GM21526 (cell line): ENCODE measurements at regions not wholly inside any gene's neighbourhood (a gene's known extent, or its start where the extent isn't known, plus 50 kb on each side); places are given as distances from the start of the nearest gene placed in this dataset.
A peak's percentile ranks its signal among the peaks of the same experiment; 100 is the strongest.

Experiments
- ATAC-seq: cut with Tn5 transposase; IDR thresholded peaks from one replicate; pipeline ENCODE4 v1.9.1; 2021; ENCODE audit warnings: moderate library complexity; ENCODE audit not compliant: unreplicated experiment, low FRiP score

GRCh38 chr14:49401373-49401772 lies 184.8 kb downstream of the RPS29 start:
- ATAC-seq: no peak

- no peak for ATAC-seq
Measured at GRCh38 chr14:49396801-49397200, 189.4 kb downstream of the RPS29 start.

GRCh38 chr14:49381778-49382177 lies 204.4 kb downstream of the RPS29 start:
- ATAC-seq: no peak

- no peak for ATAC-seq
Measured at GRCh38 chr14:49367696-49368095, 218.5 kb downstream of the RPS29 start.

GRCh38 chr14:49366416-49366815 lies 219.8 kb downstream of the RPS29 start:
- no peak for ATAC-seq

GRCh38 chr14:49364752-49365117 lies 221.4 kb downstream of the RPS29 start:
- no peak for ATAC-seq

GRCh38 chr14:49363821-49364751 lies 222.1 kb downstream of the RPS29 start:
- no peak for ATAC-seq

GRCh38 chr14:49362916-49363315 lies 223.3 kb downstream of the RPS29 start:
- no peak for ATAC-seq

GRCh38 chr14:49339130-49339529 lies 247.1 kb downstream of the RPS29 start:
- ATAC-seq: no peak

GRCh38 chr14:49319810-49320209 lies 266.4 kb downstream of the RPS29 start:
- no peak for ATAC-seq

- no peak for ATAC-seq
Measured at GRCh38 chr14:49315570-49315969, 270.6 kb downstream of the RPS29 start.

- ATAC-seq: no peak
Measured at GRCh38 chr14:49314737-49315136, 271.4 kb downstream of the RPS29 start.

- ATAC-seq: no peak
Measured at GRCh38 chr14:49313108-49313507, 273.1 kb downstream of the RPS29 start.

GRCh38 chr14:49310298-49310697 lies 275.9 kb downstream of the RPS29 start:
- ATAC-seq: no peak

GRCh38 chr14:49306152-49306751 lies 279.9 kb downstream of the RPS29 start:
- ATAC-seq: peak; percentile 64

- no peak for ATAC-seq
Measured at GRCh38 chr14:49303946-49304516, 282.1 kb downstream of the RPS29 start.

GRCh38 chr14:49297102-49297501 lies 289.1 kb downstream of the RPS29 start:
- ATAC-seq: no peak

GRCh38 chr14:49294621-49295148 lies 291.5 kb downstream of the RPS29 start:
- ATAC-seq: no peak

- ATAC-seq: no peak
Measured at GRCh38 chr14:49287004-49287403, 299.2 kb downstream of the RPS29 start.

GRCh38 chr14:49286257-49286983 lies 299.8 kb downstream of the RPS29 start:
- ATAC-seq: no peak

GRCh38 chr14:49280566-49280965 lies 305.6 kb downstream of the RPS29 start:
- ATAC-seq: no peak
